Ecto neural progenitor cell (in vitro differentiated cells): ENCODE measurements at regions not wholly inside any gene's neighbourhood (a gene's known extent, or its start where the extent isn't known, plus 50 kb on each side); places are given as distances from the start of the nearest gene placed in this dataset.

Source experiments
- DNase-seq: peaks from one replicate; pipeline ENCODE4 v3.0.0-alpha.2; 2018; ENCODE audit warnings: low spot score

DNA sequence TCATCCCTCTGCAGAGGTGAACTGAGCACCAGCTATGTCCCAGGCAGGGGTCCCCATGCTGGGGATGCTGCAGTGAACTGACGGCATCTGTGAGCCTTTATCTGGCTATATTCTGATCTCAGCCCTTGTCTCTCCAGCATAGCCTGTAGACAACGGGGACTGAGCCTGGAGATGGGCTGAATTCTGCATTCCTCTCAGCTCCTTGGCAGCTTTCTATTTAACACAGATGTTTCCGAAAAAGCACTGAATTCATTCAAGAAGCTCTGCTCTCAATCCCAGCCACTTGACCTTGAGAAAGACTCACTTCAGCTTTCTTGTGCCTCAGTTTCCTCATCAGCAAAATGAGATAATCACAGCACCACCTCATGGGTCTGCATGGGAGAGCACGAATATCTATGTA, 204.4 kb upstream of the PMEPA1 start:
- no peak for DNase-seq

DNA sequence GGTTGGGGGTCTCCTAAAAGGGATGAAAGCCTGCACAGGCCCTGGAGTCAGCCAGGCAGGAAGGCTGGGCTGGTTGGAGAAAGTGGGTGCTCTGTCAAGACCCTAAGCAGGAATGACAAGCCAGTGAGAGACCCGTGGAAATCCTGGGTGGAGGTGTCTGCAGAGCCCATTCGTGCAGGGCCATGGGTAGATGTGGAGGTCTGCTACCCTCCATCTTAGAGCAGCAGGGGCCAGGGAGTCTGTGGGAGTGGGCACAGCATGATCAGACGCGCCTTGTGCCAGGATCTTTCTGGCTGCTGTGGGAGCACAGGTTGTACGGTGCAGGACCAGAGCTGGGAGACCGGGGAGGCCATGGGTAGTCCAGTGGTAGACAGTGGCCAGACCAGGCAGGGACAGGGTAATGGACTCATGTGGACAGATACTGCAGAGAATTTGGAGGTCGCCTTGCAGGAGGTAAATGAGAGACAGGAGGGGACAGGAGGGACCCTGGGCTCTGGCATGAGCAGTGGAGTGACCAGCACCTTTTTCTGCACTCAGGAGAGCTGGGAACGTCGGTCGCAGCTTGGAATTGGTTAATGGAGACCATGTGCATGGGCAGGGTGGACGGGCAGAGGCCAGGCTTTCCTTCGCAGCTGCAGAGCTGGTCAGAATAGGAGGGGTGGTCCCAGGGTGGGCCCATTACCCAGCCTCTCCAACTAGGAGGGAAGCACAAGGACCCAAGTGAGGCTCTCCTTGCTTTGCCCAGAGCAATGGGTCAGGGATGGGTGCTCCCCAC, 203.5 kb upstream of the PMEPA1 start:
- no peak for DNase-seq

DNA sequence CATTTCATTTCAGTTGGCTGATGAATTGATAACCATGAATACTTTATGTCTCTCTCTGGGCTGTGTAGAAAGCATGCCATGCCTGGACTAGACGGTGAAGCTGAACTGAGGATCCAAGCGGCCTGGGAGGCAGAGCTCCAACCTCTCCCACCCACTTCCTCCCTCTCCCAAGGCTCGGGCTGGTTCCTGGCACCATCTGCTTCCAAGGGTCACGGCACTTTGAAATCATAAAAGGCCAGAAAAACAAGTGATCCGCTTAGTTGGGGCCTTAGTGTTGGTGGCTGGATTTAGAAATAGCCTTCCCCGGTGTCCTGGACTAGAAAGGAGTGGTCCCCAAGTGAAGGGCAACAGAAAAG, 202.4 kb upstream of the PMEPA1 start:
- no peak for DNase-seq

DNA sequence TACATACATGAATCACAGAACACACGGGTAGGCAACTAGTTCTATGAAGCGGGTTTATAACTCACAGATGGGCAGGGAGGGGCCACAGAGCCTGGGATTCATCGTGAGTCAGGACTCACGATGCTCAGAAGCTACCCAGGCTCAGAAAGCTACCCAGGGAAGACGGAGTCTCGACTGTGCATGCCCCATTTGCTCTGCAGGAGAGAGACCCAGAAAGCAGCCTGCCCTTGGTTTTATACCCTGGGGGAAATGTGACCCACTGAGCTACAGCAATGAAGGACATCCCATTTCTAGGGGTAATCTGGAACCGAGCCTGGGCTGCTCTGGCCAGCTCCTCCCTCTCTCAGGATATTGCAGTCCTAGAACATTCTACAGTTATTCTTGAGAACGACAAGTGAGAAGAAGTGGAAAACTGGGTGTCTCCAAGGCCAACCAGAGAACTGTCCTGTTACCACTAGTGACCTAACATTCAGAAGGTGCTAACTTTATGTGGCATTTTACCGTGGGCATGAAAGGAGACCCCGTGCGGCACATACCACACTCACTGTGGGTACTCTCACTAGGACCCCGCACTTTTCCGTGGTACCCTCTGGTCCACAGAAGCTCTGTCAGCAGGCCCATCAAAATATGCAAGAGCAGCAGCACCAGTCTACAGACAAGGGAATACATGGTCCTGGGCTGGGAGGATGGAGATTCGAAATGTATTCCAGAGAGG, 201.9 kb upstream of the PMEPA1 start:
- no peak for DNase-seq

DNA sequence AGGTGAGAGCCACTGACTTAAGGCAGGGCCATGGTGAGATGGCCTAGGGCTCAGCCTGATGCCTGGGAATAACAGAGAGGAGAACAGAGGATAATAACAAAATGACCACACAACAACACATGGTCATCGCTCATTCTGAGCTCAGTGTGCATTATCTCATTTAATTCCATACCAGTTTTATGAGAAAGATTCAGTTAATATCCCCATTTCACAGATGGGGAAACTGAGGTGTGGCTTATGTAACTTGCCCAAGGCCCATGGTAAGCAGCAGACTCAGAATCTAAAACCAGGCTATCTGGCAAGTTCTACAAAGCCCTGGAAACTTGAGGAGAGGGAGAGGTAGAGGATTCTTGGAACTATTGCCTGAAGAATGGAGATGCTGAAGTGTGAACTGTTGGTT, 200.9 kb upstream of the PMEPA1 start:
- no peak for DNase-seq

DNA sequence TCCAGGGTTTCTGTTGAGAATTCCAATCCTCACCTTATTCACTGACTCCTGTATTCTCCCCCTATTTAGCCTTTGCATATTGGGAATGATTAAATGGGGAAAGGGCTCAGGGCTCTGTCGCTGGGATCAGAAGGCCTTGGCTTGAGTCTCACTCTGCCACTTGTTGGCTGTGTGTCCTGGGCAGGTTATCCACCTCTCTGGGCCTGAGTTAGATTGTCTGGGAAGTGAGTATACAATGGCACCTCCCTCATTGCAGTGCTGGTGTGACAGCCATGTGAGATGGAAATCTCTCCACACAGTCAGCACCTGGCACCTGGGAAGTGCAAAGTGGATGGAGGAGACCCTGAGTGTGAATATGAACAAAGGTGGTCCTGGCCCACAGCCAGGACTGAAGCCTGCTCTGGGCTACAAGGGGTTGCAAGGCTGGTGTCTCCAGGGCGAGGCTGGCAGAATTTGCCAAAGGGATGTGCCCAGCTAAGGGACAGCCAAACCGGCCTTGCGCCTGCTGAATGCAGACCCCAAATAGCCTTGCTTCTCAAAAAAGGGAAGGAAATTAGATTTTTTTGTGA, 200.0 kb upstream of the PMEPA1 start:
- no peak for DNase-seq

DNA sequence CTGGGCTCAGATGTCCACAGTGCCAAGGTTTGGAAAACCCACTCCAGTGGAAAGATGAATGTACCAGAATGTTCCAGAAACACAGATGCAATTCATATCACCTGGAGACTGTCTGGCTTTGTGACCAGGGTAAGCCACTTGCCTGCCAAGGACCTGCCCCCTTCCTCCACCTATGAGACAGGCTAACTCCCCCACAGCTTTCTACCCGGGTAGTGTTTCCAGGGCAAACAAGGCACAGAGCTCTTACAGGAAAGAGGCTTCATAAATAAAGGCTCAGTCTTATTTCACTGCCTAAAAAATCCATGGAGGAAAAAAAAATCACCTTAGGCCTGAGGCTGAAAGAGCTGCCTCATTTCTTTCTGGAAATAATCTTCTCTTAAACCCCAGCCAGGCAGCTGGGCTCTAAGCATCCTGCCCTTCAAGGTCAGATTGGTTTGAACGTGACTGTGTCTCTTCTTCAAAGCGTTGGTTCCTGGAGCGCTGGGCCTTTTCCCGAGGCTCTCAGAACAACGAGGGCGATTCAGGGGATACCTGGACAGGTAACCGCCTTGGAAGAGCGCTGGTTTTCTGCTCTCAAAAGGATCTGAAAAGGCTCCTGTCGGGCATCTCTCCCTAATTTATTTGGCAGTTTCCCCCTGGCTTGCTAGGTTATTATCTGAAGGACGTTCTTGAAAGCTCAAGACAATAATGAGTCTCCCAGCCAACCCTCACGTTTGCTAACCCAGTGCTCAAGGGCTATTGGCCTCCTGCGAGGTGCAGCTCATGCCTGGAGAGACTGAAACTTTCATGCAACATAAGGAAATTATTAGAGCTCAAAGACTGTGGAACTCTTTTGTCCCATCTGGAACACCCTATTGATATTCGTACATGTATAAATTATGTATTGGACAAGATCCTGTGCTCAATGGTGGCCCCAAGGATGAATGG, 199.2 kb upstream of the PMEPA1 start:
- DNase-seq = no peak

DNA sequence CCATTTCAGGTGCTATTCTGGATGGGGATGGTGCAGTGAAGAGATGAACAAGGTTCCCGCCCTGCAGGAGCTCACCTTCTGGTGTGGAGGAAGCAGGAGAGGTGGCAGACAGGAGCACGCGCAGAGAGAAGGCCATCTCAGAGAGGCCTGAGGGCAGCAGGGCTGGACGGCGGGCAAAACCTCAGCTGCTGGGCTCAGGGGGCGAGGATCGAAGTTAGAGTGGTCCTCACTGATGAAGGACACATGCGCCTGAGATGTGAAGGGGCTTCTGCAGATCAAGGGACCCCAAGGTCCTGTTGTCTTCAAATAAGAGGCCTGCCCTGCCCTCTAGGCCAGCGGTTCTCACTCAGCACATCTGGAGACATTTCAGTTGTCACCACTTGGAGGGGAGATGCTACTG, 198.4 kb upstream of the PMEPA1 start:
- no peak for DNase-seq

DNA sequence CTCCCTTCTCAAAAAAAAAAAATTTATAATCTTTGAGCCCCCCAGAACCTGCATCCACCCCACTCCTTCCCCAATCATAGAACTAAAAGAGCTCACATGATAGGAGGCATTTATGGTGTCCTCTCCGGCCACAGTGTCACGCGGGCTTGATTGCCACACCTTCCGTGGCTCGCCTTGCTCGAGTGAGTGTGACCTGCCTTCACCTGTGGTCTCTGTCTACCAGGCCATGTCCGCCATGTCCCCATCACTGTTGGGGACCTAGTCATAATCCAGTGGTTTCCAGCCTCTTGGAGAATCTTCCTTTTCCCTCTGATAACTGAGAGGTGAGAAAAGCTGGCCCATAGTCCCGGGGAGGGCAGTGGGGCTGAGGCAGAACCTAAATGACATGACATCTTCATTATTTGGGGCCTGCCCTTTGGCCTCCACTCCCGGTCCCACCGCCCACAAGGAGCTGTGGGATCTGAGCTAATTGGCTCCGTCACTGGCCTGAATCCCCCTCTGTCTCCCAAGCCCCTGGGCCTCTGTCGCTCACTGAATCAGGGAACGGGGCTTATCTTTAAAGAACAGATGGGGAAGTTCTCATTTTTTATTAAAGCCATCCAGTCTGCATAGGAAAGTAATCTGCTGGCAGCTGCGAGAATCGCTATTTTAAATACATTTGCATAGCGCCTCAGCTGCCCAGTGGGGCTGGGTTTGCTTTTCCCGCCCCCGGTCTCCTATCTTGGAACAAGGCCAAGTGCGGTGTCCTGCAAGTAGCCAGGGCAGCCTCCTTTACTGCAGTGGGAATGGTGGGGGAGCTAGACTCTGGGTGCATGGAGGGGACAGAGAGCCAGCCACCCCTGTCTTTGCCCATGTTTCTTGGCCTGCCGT, 197.6 kb upstream of the PMEPA1 start:
- no peak for DNase-seq

DNA sequence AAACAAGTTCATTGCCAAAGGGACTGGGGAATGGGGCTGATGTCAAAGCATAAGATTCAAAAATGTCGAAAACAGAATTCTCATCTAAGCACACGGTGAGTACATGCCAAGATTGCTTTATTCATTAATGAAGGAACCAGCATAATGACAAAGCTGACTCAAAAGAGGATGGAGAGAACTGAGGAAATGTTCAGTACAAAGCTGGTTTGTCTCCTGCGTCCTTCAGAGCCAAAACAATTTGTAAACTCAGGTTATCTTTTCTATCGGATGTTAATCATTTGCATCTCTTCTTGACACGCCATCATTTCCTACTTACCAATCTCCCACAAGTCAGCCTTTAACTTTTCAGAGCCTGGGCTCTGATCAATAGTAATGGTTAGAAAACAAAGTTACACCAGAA, 195.6 kb upstream of the PMEPA1 start:
- DNase-seq = no peak

DNA sequence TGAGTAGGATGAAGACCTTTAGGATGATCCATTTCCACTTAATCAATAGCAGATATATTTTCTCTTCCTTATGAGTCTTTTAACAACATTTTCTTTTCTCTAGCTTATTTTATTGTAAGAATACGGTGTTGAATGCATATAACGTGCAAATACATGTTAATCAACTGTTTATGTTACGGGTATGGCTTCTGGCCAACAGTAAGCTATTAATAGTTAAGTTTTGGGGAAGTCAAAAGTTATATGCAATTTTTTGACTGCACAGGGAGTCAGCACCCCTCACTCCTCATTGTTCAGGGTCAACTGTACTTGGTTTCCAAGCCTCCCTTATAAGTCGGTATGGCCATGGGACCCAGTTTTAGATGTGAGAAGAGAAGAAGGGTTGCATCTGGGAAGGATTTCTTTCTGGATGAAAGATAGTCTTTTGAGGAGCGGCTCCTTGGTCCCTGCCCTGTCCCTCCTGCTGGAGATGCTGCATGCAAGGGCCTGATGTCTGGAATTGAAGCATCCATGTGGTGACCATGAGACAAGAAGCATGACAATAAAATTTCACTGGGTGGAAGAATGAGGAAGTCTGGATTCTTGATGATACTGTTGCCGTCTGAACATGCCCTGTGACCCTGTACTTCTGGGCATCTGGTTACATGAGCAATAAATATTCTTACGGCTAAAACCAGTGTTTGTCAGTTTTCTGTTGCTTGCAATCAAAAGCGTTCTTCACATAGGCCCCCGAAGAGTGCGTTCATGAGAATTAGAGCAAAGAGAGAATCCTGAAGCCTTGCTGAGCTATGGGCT, 194.7 kb upstream of the PMEPA1 start:
- no peak for DNase-seq

DNA sequence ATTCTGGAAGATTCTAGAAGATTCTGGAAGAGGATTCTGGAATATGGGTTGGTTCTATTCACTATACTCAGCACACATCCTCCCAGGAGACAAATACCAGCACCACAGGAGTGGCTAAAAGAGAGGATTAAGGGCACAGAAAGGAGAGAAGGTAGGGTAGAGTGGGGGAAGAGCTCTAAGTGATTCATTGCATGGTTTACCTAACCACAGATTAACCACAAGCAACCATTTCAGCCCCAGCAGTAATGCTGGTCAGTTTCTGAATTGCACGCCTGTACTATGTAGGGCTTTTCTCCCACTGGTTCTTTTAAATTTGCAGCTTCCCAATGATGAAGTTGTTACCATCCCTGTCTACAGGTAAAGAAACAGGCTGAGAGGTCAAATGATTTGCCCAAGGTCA, 192.7 kb upstream of the PMEPA1 start:
- DNase-seq = no peak

DNA sequence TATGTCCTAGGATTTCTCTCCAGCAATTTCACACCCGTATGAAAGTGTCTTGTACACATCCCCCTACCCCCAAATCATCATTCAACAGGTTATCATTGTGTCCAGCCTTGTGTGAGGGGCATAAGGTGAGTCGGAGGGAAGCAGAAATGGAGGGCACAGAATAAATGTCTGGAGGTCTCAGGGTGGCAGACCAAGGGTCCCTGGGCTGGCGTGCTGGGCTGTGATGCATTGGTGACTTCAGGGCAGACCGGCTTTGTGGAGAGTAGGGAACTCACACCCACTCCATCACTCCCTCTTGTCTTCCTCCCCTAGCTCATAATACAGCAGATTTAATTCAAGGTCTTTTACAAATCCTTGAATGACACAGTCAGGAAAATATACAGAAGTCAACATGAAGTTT, 191.7 kb upstream of the PMEPA1 start:
- no peak for DNase-seq

DNA sequence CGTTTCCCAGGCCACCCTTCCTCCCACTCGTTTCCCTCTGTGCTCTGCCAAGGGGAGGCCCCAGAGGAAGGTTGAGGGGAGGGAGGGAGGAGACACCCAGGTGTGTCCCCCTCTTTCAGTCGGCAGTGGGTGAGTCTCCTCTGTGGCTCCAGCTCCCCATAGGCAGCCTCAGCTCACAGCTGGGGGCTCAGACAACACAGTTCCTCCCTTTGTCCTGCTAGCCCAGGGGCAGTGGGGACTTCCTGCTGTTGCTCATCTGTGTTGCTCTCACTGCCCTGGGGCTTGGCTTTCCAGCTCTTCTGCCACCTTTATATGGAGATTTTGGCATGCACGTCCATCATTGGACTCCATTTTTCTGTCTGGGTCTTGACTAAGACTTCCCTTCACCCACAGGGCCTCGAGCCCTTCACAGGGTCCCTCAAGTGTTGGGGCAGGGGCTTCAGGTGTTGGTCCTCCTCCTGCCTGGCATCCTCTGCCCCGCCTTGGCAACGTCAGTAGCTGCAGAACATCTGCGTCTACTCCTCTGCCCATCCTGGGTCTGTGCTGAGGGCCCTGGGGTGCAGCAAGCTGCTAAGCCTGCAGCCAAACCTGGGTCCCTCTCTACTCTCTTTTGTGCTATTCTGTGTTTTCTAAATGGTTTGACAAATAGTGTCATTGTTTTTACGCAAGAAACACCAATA, 190.6 kb upstream of the PMEPA1 start:
- no peak for DNase-seq

DNA sequence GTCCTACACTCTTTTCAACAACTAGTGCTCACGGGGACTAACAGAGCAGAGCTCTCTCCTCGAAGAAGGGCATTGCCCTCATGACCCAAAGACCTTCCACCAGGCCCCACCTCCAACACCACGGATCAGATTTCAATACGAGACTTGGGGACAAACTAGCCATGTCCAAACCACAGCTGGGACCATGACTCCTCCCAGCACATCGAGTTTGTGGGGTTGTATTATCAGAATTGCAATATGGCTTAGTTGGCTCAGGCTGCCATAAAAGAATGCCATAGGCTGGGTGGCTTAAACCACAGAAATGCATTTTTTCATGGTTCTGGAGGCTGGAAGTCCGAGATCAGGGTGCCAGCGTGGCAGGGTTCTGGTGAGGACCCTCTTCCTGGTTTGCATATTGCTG, 189.7 kb upstream of the PMEPA1 start:
- no peak for DNase-seq

DNA sequence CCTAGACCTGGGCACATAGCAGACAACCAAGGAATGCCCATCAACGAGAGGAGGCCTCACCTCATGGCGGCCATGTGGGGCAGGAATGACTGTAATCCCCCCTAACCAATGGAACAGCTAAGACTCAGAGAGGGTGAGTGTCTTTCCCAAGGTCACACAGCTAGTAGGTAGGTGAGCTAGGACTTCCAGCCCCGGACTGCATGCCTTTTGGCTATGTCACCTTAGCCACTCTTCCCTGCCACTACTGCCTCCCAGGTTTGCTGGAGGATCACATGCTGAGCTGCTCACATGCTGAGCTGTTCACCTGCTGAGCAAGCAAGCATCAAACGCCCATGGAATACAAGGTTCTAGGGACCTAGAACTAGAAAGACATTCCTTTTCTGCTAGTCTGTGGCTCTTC, 188.5 kb upstream of the PMEPA1 start:
- no peak for DNase-seq

DNA sequence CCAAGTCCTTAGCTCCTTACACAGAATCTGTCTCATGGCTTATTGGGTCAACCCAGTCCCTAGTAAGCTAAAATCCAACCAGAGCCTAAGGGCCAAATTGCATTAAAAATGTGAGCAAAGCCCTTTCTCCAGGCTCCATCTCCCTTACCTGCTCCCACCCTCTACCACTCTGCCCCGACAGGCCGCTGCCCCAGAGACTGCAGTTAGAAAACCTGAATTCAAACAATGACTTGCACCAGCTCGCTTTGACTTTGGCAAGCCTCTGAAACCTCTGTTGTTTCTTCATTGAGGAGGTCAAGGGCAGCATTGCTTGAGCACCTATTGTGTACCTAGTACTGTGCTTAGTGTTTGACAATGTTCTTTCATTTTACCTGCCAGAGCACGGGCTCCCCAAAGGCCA, 188.1 kb upstream of the PMEPA1 start:
- DNase-seq = no peak

DNA sequence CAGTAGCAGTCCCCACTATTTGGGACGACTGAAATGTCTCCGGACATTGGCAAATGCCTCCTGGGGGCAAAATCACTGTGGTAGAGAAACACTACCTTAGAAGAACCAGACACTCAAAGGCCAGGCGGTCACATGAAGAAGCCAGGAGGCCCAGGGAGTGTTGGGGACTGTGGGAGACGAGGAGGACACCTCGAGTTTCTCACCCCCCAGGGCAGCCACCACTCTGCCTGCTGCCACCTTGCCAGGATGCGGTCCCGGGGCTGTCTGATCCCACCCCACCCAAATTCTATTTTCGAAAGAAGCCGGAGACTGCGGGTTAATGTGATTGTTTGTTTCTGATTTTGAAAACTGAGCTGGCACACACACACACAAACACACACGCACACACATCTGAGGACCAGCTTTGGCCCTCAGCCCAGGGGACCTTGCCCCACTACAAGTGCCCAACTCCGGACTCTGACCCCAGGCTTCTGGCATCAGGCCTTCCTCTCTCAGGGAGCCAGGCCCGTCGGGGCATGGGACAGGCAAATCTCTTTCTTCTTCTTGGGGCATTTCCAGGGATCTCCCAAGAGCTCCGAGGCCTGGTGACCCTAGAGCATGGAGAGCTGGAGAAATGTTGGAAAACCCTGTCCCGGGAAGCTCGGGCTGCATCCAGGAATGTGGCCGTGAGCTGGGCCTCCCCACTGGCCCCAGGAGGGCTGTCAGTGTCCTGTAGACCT, 187.5 kb upstream of the PMEPA1 start:
- no peak for DNase-seq

DNA sequence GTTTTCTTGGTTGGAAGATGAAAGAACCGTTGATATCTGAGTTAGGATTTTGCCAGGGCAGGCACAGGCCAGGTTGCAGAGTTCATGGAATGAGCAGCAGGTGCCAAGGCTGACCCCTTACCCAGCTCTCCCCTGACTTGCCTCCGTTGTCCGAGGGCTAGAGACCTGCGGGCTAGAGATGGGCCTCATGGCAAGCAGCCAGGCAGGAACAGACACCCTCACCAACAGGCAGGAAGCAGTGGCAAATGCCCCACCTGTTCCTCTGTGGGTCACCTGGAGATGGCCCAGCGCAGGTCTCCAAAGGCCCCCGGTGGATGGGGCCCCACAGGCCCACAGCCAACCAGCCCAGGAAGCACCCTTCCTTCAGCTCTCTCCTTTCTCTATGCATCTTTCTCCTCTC, 186.7 kb upstream of the PMEPA1 start:
- DNase-seq = no peak
